ENCODE measurements at regions not wholly inside any gene's neighbourhood (a gene's known extent, or its start where the extent isn't known, plus 50 kb on each side); places are given as distances from the start of the nearest gene placed in this dataset.

GRCh38 chr2:58521803-58522554, 280.9 kb upstream of the FANCL start:
- Mint-ChIP-seq H3K4me3 (no peak overlapping the region), H3K27me3 (no peaks in the 10 kb centered on the region), H3K4me1 (no peaks in the 10 kb centered on the region), H3K27ac (no peak overlapping the region), H3K36me3 (no peaks in the 10 kb centered on the region), H3K9me3 (no peaks in the 10 kb centered on the region)

DNA sequence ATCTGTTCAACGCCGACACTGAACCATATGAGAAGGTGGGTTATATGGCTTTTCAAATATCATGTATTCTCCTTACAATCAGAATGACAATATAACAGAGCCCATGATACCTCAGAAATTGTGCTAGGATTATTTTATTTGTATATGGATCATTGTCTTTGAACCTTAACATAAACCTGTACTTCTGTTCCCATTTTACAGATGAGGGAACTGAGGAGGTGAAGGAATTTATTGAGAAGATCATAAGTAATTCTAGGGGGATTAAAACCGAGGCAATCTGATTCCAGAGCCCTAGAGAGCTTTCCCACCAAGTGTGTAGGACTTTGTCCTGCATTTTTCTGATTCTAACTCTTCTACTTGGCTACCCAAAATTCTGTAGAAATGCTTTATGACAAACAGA, 279.8 kb upstream of the FANCL start:
- no peaks in the 10 kb centered on the region for H3K36me3 Mint-ChIP-seq
- no peak overlapping the region for H3K4me3 Mint-ChIP-seq

DNA sequence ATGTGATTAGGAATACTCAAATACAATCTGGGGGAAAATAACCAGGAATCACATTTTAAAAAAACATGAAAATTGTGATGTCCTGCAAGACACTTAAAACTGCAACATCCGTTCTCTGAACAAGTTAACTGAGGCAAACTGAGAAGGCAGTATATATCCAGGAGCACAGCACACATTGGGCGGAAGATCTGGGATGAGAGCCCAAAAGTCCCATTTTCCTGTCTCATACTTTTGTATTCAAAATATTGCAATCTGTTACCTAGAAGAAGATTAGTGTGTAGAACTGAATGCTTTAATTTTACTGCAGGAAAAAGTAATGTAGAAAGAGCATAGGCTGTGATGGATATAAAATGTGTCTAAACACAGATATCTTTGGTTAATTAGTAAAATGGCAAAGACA, 276.8 kb upstream of the FANCL start:
- Mint-ChIP-seq H3K36me3 (no peaks in the 10 kb centered on the region), H3K27ac (no peak overlapping the region), H3K9me3 (no peaks in the 10 kb centered on the region), H3K4me1 (no peaks in the 10 kb centered on the region), H3K4me3 (no peak overlapping the region), H3K27me3 (no peaks in the 10 kb centered on the region)

More for the DNA sequence above, 279.8 kb upstream of the FANCL start:
- no peaks in the 10 kb centered on the region for H3K27me3 Mint-ChIP-seq
- no peak overlapping the region for H3K27ac Mint-ChIP-seq
- H3K4me1 Mint-ChIP-seq, result no peaks in the 10 kb centered on the region
- H3K9me3 Mint-ChIP-seq, result no peaks in the 10 kb centered on the region

DNA sequence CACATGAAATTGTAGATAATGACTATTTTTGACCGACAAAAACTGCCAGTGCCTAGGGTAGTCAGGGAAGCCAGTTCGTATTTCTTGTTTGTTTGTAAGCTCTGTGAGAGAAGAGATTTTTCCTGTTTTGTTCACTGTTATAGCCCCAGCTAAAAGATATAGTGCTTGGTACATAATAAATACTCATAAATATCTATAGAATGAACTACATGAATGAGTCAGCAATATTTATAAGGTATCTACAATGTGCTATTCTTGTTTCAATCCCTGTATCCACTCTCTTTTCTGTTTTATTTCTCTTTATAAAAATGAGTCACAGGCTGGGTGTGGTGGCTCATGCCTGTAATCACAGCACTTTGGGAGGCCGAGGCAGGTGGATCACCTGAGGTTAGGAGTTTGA, 275.6 kb upstream of the FANCL start:
- Mint-ChIP-seq H3K4me3 (no peak overlapping the region), H3K4me1 (no peaks in the 10 kb centered on the region)

DNA sequence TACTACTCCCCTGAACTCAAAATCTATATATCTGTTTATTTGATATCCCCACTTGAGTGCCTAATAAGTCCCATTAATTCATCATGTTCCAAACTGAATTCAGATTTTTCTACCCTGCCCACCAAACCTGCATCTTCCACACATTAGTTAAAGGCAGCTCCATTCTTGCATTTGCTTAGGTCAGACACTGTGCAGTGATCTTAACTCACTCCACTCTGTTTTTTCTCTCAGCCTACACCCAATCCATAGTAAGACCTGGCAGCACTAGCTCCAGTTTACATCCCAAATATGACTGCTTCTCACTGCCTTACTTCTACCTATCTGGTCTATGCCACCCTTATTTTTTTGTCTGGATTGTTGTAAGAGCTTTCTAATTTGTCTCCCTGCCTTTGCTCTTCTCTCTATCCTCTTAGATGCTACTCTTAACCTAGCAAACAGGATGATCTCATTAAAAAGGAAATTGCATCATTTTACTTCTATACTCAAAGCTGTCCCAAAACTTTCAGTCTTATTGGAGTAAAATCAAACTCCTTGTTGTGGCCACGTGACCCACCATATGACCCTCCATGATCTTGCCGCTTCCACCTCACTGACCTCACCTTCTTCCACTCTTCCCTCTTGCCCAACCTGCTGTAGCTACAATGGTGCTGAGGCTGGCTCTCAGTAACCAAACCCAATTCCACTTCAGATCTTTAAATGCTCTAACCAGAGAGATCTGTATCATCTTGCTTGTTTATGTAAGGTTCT, 274.9 kb upstream of the FANCL start:
- no peaks in the 10 kb centered on the region for H3K4me1 Mint-ChIP-seq
- H3K27ac Mint-ChIP-seq, result no peak overlapping the region
- no peaks in the 10 kb centered on the region for H3K36me3 Mint-ChIP-seq
- H3K27me3 Mint-ChIP-seq, result no peaks in the 10 kb centered on the region
- H3K4me3 Mint-ChIP-seq, result no peak overlapping the region
- H3K9me3 Mint-ChIP-seq, result no peaks in the 10 kb centered on the region

More for the DNA sequence above, 275.6 kb upstream of the FANCL start:
- Mint-ChIP-seq H3K27me3 (no peaks in the 10 kb centered on the region), H3K27ac (no peak overlapping the region), H3K36me3 (no peaks in the 10 kb centered on the region), H3K9me3 (no peaks in the 10 kb centered on the region)

- Mint-ChIP-seq H3K4me3 (no peak overlapping the region), H3K27ac (no peak overlapping the region), H3K9me3 (no peaks in the 10 kb centered on the region), H3K27me3 (no peaks in the 10 kb centered on the region), H3K4me1 (no peaks in the 10 kb centered on the region), H3K36me3 (no peaks in the 10 kb centered on the region)
Measured at GRCh38 chr2:58514252-58514651, 273.1 kb upstream of the FANCL start.

- Mint-ChIP-seq H3K4me3 (no peak overlapping the region), H3K27ac (no peak overlapping the region), H3K4me1 (no peaks in the 10 kb centered on the region), H3K36me3 (no peaks in the 10 kb centered on the region), H3K27me3 (peaks cover 2% of the 10 kb centered on the region), H3K9me3 (no peaks in the 10 kb centered on the region)
Measured at GRCh38 chr2:58512878-58513277, 271.8 kb upstream of the FANCL start.

- Mint-ChIP-seq H3K4me1 (no peaks in the 10 kb centered on the region), H3K4me3 (no peak overlapping the region), H3K9me3 (no peaks in the 10 kb centered on the region), H3K27ac (no peak overlapping the region), H3K36me3 (no peaks in the 10 kb centered on the region), H3K27me3 (peaks cover 4% of the 10 kb centered on the region)
Measured at GRCh38 chr2:58508006-58508405, 266.9 kb upstream of the FANCL start.

DNA sequence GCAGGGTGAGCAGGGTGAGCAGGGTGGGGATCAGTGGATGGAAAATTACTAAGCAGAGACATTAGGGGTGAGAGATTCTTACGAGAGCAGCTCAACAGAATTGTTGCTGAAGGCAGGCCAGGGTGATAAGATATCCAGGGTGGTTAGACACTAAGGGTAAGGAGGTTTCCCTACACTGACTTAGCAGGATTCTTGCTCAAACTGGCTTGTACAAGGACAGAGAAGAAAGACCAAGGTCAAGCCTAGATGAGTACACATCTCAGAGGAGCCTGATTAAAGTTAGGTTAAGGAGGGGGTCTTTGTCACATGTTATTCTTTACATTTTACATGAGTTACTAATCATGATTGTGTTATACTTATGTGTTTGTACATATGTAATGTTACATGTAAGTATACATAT, 262.8 kb upstream of the FANCL start:
- Mint-ChIP-seq H3K27ac (no peak overlapping the region), H3K9me3 (no peaks in the 10 kb centered on the region), H3K36me3 (no peaks in the 10 kb centered on the region), H3K27me3 (peaks cover 4% of the 10 kb centered on the region), H3K4me3 (no peak overlapping the region), H3K4me1 (no peaks in the 10 kb centered on the region)

GRCh38 chr2:58502931-58503330, 261.8 kb upstream of the FANCL start:
- H3K4me1 Mint-ChIP-seq, result no peaks in the 10 kb centered on the region
- H3K36me3 Mint-ChIP-seq, result no peaks in the 10 kb centered on the region
- no peak overlapping the region for H3K4me3 Mint-ChIP-seq

GRCh38 chr2:58501371-58502160, 260.4 kb upstream of the FANCL start:
- no peak overlapping the region for H3K27ac Mint-ChIP-seq
- H3K36me3 Mint-ChIP-seq, result no peaks in the 10 kb centered on the region
- H3K4me1 Mint-ChIP-seq, result no peaks in the 10 kb centered on the region
- H3K4me3 Mint-ChIP-seq, result no peak overlapping the region
- H3K27me3 Mint-ChIP-seq, result peaks cover 1% of the 10 kb centered on the region
- H3K9me3 Mint-ChIP-seq, result no peaks in the 10 kb centered on the region

More at GRCh38 chr2:58502931-58503330, 261.8 kb upstream of the FANCL start:
- no peaks in the 10 kb centered on the region for H3K9me3 Mint-ChIP-seq
- peaks cover 1% of the 10 kb centered on the region for H3K27me3 Mint-ChIP-seq
- no peak overlapping the region for H3K27ac Mint-ChIP-seq

GRCh38 chr2:58497168-58497567, 256.0 kb upstream of the FANCL start:
- Mint-ChIP-seq H3K4me1 (no peaks in the 10 kb centered on the region), H3K4me3 (no peak overlapping the region), H3K36me3 (no peaks in the 10 kb centered on the region), H3K27ac (no peak overlapping the region), H3K27me3 (no peaks in the 10 kb centered on the region), H3K9me3 (no peaks in the 10 kb centered on the region)

DNA sequence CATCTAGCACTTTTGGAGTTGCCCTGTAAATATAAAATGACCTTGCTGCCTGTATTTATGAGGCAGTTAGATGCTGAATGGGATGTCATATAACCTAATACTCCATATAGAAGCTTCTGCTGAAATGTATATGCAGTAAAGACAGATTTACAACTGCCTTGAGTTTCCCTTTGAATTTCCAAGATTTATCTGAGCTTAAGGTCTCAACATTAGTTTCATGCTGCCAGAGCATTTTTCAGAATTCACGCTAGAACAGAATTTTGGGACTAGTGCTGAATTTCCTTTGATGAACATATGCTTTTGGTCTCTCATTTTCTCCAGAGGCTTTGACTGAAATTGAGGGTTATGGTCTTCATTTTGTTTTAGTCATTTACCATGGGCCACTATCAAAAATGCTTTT, 254.7 kb upstream of the FANCL start:
- H3K9me3 Mint-ChIP-seq, result no peaks in the 10 kb centered on the region
- H3K4me1 Mint-ChIP-seq, result no peaks in the 10 kb centered on the region
- H3K4me3 Mint-ChIP-seq, result no peak overlapping the region
- H3K27me3 Mint-ChIP-seq, result no peaks in the 10 kb centered on the region
- no peaks in the 10 kb centered on the region for H3K36me3 Mint-ChIP-seq
- H3K27ac Mint-ChIP-seq, result no peak overlapping the region

DNA sequence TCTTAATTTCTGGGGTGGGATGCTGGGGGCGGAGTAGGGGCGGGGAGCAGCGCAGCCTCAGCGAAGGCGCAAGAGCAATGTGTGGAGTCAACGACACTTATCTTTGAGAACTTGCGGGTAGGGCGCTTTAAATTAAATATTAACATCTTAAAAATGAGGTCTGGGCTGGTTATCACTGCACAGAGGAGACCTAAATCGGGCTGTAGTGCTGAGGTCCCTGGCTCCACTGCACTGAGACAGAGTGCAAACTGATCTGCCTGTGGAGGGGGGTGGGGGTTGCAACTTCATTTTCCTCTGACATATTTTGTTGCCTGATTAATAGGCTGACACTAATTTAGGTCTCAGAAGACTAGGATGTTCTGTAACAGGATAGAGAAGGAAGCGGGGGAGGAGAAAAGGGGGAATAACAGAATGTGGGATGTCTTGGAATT, 253.0 kb upstream of the FANCL start:
- no peaks in the 10 kb centered on the region for H3K4me1 Mint-ChIP-seq
- no peaks in the 10 kb centered on the region for H3K36me3 Mint-ChIP-seq
- H3K27ac Mint-ChIP-seq, result no peak overlapping the region
- no peaks in the 10 kb centered on the region for H3K9me3 Mint-ChIP-seq
- no peak overlapping the region for H3K4me3 Mint-ChIP-seq
- H3K27me3 Mint-ChIP-seq, result no peaks in the 10 kb centered on the region

DNA sequence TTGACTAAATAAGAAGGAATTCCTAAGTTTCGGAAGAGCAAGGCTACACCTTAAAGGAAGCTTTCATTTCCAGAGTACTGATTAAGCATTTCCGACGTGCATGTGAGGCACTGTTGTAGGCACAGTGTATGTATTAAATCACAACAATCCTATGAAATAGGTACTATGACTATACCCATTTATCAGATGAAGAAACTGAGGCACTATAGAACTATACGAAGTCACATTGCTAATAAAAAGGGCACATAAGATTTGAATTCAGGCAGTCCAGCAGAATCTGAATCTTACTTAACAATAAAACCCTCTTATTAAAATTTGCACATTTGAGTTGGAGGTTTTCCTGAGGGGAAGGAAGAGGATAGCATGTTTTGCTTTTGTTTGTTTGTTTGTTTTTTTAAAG, 243.5 kb upstream of the FANCL start:
- Mint-ChIP-seq H3K9me3 (no peaks in the 10 kb centered on the region), H3K27me3 (peaks cover 1% of the 10 kb centered on the region), H3K27ac (no peak overlapping the region)

GRCh38 chr2:58484221-58484620, 243.1 kb upstream of the FANCL start:
- Mint-ChIP-seq H3K9me3 (no peaks in the 10 kb centered on the region), H3K27ac (no peak overlapping the region), H3K27me3 (peaks cover 1% of the 10 kb centered on the region)

More for the DNA sequence above, 243.5 kb upstream of the FANCL start:
- Mint-ChIP-seq H3K4me3 (no peak overlapping the region), H3K4me1 (no peaks in the 10 kb centered on the region), H3K36me3 (no peaks in the 10 kb centered on the region)

More at GRCh38 chr2:58484221-58484620, 243.1 kb upstream of the FANCL start:
- Mint-ChIP-seq H3K4me1 (no peaks in the 10 kb centered on the region), H3K36me3 (no peaks in the 10 kb centered on the region), H3K4me3 (no peak overlapping the region)
